Sigmoid colon (tissue), 4 donors: ENCODE measurements at regions not wholly inside any gene's neighbourhood (a gene's known extent, or its start where the extent isn't known, plus 50 kb on each side); places are given as distances from the start of the nearest gene placed in this dataset.

Experiments
- POLR2A ChIP-seq, 2 donors: fragments of 450-650 bp; IDR thresholded peaks; one replicate each; pipeline ENCODE4 v1.6.1; 2016; ENCODE audit warnings: antibody characterized with exemption in 2 of 2, mild to moderate bottlenecking in 2 of 2, moderate library complexity in 2 of 2
- POLR2AphosphoS5 ChIP-seq, 4 donors: sonication (generic); formaldehyde crosslinking; IDR thresholded peaks; one replicate each; pipeline ENCODE4 v1.6.1; 2017; ENCODE audit warnings: antibody characterized with exemption in 4 of 4
- TF ChIP-seq, protein P1 (sequence below), 4 experiments: fragments of 450-650 bp in 3 of 4; fragments of 200-600 bp in 1 of 4; IDR thresholded peaks; one replicate each; pipeline ENCODE4 v1.5.1; 2016 to 2019; ENCODE audit warnings: antibody characterized with exemption in 4 of 4, mild to moderate bottlenecking in 3 of 4, moderate library complexity in 2 of 4

GRCh38 chr3:162847511-162847910 lies 1350.9 kb downstream of the OTOL1 start:
- TF ChIP-seq, protein P1, sequence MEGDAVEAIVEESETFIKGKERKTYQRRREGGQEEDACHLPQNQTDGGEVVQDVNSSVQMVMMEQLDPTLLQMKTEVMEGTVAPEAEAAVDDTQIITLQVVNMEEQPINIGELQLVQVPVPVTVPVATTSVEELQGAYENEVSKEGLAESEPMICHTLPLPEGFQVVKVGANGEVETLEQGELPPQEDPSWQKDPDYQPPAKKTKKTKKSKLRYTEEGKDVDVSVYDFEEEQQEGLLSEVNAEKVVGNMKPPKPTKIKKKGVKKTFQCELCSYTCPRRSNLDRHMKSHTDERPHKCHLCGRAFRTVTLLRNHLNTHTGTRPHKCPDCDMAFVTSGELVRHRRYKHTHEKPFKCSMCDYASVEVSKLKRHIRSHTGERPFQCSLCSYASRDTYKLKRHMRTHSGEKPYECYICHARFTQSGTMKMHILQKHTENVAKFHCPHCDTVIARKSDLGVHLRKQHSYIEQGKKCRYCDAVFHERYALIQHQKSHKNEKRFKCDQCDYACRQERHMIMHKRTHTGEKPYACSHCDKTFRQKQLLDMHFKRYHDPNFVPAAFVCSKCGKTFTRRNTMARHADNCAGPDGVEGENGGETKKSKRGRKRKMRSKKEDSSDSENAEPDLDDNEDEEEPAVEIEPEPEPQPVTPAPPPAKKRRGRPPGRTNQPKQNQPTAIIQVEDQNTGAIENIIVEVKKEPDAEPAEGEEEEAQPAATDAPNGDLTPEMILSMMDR (IDR thresholded peaks at IDR 0.05), result no peak
- TF ChIP-seq POLR2A (IDR thresholded peaks at IDR 0.05), result no peak
- no peak for TF ChIP-seq POLR2AphosphoS5 (IDR thresholded peaks at IDR 0.05)
